ENCODE measurements at regions not wholly inside any gene's neighbourhood (a gene's known extent, or its start where the extent isn't known, plus 50 kb on each side); places are given as distances from the start of the nearest gene placed in this dataset.

DNA sequence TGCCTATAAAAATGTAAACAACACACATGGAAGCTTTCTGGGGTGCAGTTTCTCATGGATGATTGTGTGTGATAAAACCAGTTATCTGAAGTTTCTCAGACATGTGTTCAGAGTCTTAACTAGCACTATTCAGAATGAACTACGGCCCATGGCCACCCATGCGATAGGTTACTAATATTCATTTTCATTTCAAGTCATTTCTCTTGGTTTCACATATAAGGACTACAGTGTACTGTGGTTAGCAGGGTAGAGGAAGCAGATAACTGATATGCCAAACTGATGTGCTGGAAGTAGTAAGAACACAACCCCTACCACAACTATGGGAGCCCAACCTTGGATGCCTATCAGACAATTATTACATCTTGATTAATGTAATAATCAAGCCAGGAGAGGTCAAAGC, 372.1 kb downstream of the DTWD2 start:
- TF ChIP-seq POLR2A (IDR thresholded peaks at IDR 0.05) (no peak), POLR2AphosphoS5 (IDR thresholded peaks at IDR 0.05; ENCODE audit: insufficient read depth in 1 of 2, low read depth in 1 of 2) (no peak)
- TF ChIP-seq, protein P1, sequence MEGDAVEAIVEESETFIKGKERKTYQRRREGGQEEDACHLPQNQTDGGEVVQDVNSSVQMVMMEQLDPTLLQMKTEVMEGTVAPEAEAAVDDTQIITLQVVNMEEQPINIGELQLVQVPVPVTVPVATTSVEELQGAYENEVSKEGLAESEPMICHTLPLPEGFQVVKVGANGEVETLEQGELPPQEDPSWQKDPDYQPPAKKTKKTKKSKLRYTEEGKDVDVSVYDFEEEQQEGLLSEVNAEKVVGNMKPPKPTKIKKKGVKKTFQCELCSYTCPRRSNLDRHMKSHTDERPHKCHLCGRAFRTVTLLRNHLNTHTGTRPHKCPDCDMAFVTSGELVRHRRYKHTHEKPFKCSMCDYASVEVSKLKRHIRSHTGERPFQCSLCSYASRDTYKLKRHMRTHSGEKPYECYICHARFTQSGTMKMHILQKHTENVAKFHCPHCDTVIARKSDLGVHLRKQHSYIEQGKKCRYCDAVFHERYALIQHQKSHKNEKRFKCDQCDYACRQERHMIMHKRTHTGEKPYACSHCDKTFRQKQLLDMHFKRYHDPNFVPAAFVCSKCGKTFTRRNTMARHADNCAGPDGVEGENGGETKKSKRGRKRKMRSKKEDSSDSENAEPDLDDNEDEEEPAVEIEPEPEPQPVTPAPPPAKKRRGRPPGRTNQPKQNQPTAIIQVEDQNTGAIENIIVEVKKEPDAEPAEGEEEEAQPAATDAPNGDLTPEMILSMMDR (IDR thresholded peaks at IDR 0.05): no peak

Data from vagina (tissue), 2 donors.